HEK293 (cell line): ENCODE measurements at regions not wholly inside any gene's neighbourhood (a gene's known extent, or its start where the extent isn't known, plus 50 kb on each side); places are given as distances from the start of the nearest gene placed in this dataset.

Experiments
- TF ChIP-seq, protein P1 (sequence below): fragments of 450-650 bp; formaldehyde crosslinking; IDR thresholded peaks from 2 replicates; pipeline ENCODE4 v1.5.1; 2017; ENCODE audit warnings: missing biosample characterization, missing genetic modification characterization
- TF ChIP-seq, protein P2 (sequence below): fragments of 450-650 bp; formaldehyde crosslinking; IDR thresholded peaks from 2 replicates; pipeline ENCODE4 v1.5.1; 2016; ENCODE audit warnings: missing biosample characterization, missing genetic modification characterization

DNA sequence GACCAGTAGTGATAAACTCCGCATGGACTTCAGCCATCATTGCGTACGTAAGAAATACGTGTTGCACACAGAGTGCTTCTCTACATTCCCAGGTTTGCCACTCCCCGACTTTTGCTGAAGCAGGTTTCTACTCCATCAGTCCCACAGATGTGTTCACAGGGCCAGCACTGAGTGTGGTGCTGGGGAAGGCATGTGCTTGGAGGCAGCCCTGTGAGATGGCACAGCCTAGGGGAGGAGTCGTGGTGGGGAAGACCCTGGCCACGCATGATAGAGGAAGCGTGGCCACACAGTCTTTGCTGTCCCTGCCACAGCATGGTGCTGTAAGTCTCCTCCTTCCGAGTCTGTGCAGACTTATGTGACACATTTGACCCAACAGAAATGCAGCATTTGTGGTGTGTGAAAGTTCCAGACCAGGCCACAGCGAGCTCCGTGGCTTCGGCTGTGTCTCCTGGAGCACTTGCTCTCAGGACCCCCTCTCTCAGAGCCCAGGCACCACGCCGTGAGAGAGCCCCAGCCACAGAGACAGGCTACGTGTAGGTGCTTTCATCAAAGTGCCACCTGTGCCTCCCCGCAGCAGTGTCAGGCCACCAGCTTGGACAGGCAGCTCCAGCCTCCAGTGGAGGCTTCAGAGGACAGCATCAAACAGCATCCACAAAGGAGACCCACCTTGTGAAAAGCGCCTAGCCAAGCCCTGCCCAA lies 197.8 kb downstream of the AUH start (continued):
- TF ChIP-seq, protein P1, sequence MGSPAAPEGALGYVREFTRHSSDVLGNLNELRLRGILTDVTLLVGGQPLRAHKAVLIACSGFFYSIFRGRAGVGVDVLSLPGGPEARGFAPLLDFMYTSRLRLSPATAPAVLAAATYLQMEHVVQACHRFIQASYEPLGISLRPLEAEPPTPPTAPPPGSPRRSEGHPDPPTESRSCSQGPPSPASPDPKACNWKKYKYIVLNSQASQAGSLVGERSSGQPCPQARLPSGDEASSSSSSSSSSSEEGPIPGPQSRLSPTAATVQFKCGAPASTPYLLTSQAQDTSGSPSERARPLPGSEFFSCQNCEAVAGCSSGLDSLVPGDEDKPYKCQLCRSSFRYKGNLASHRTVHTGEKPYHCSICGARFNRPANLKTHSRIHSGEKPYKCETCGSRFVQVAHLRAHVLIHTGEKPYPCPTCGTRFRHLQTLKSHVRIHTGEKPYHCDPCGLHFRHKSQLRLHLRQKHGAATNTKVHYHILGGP: no peak
- TF ChIP-seq, protein P2, sequence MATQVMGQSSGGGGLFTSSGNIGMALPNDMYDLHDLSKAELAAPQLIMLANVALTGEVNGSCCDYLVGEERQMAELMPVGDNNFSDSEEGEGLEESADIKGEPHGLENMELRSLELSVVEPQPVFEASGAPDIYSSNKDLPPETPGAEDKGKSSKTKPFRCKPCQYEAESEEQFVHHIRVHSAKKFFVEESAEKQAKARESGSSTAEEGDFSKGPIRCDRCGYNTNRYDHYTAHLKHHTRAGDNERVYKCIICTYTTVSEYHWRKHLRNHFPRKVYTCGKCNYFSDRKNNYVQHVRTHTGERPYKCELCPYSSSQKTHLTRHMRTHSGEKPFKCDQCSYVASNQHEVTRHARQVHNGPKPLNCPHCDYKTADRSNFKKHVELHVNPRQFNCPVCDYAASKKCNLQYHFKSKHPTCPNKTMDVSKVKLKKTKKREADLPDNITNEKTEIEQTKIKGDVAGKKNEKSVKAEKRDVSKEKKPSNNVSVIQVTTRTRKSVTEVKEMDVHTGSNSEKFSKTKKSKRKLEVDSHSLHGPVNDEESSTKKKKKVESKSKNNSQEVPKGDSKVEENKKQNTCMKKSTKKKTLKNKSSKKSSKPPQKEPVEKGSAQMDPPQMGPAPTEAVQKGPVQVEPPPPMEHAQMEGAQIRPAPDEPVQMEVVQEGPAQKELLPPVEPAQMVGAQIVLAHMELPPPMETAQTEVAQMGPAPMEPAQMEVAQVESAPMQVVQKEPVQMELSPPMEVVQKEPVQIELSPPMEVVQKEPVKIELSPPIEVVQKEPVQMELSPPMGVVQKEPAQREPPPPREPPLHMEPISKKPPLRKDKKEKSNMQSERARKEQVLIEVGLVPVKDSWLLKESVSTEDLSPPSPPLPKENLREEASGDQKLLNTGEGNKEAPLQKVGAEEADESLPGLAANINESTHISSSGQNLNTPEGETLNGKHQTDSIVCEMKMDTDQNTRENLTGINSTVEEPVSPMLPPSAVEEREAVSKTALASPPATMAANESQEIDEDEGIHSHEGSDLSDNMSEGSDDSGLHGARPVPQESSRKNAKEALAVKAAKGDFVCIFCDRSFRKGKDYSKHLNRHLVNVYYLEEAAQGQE (tag by site-specific recombination): no peak
- TF ChIP-seq, all 188 proteins: peak for 0
